Smooth muscle cell (in vitro differentiated cells): ENCODE measurements at regions not wholly inside any gene's neighbourhood (a gene's known extent, or its start where the extent isn't known, plus 50 kb on each side); places are given as distances from the start of the nearest gene placed in this dataset.

Experiments used
- DNase-seq: peaks from one replicate; lab custom pipeline; 2025; ENCODE audit not compliant: unreplicated experiment; lab: John Stamatoyannopoulos, UW
- H2AFZ ChIP-seq: fragments of 200-600 bp; sonication (generic); 2 replicates; pipeline ENCODE4 v1.6.0; 2016; ENCODE audit warnings: antibody characterized with exemption, low read depth, mild to moderate bottlenecking
- H3F3A ChIP-seq: fragments of 200-600 bp; sonication (generic); 2 replicates; pipeline ENCODE4 v1.6.0; 2017; ENCODE audit warnings: antibody characterized with exemption, low read depth
- H3K27ac ChIP-seq: fragments of 200-600 bp; sonication (generic); 2 replicates; pipeline ENCODE4 v1.5.1; 2016; ENCODE audit warnings: low read depth, mild to moderate bottlenecking
- H3K27me3 ChIP-seq: fragments of 200-600 bp; sonication (generic); 2 replicates; pipeline ENCODE4 v1.6.1; 2016; ENCODE audit warnings: low read depth, mild to moderate bottlenecking
- H3K36me3 ChIP-seq: fragments of 200-600 bp; sonication (generic); 2 replicates; pipeline ENCODE4 v1.5.1; 2016; ENCODE audit warnings: low read depth
- H3K4me1 ChIP-seq: fragments of 200-600 bp; sonication (generic); 2 replicates; pipeline ENCODE4 v1.5.1; 2016; ENCODE audit warnings: low read depth
- H3K4me2 ChIP-seq: fragments of 200-600 bp; sonication (generic); 2 replicates; pipeline ENCODE4 v1.6.0; 2016; ENCODE audit warnings: mild to moderate bottlenecking
- H3K4me3 ChIP-seq: fragments of 200-600 bp; sonication (generic); 2 replicates; pipeline ENCODE4 v1.5.1; 2016; ENCODE audit warnings: mild to moderate bottlenecking
- H3K79me2 ChIP-seq: fragments of 200-600 bp; sonication (generic); 2 replicates; pipeline ENCODE4 v1.6.0; 2016; ENCODE audit warnings: low read depth, mild to moderate bottlenecking
- H3K9ac ChIP-seq: fragments of 200-600 bp; sonication (generic); 2 replicates; pipeline ENCODE4 v1.6.0; 2016; ENCODE audit warnings: low read depth
- H3K9me3 ChIP-seq: fragments of 200-600 bp; sonication (generic); replicated peaks from 2 replicates; pipeline ENCODE4 v1.5.1; 2016; ENCODE audit warnings: low read depth
- H4K20me1 ChIP-seq: fragments of 200-600 bp; sonication (generic); 2 replicates; pipeline ENCODE4 v1.6.0; 2016; ENCODE audit warnings: low read depth
- CTCF ChIP-seq: fragments of 200-600 bp; sonication (generic); IDR thresholded peaks from 2 replicates; pipeline ENCODE4 v1.5.1; 2017; ENCODE audit warnings: borderline replicate concordance, mild to moderate bottlenecking, antibody characterized with exemption; ENCODE audit not compliant: insufficient read depth, poor library complexity, severe bottlenecking
- WGBS: methylation state at CpG from one replicate; pipeline ENCODE4 v1.1.7; 2016; ENCODE audit warnings: low lambda C conversion rate; 5-methylcytosine and 5-hydroxymethylcytosine counted together

- H3K27me3 ChIP-seq, result peaks cover 17% of the 10 kb centered on the region
- no peaks in the 10 kb centered on the region for H3K79me2 ChIP-seq
- no peaks in the 10 kb centered on the region for H4K20me1 ChIP-seq
- DNase-seq, result no peak
- no peak overlapping the region for H3K4me3 ChIP-seq
- H3K9me3 ChIP-seq, result no peaks in the 10 kb centered on the region
- H3K4me2 ChIP-seq, result no peak overlapping the region
- no peaks in the 10 kb centered on the region for H3K36me3 ChIP-seq
- no peaks in the 10 kb centered on the region for H3F3A ChIP-seq
- H2AFZ ChIP-seq, result no peak overlapping the region
- no peak overlapping the region for H3K9ac ChIP-seq
- 92% methylated on average over 23 of the region's 23 CpGs for WGBS
- TF ChIP-seq CTCF, result no peak
- H3K27ac ChIP-seq, result no peak overlapping the region
- no peaks in the 10 kb centered on the region for H3K4me1 ChIP-seq
These were observed 116.7 kb downstream of the HMX1 start for GRCh38 chr4:8754634-8755589.

GRCh38 chr4:8748236-8748575 lies 123.4 kb downstream of the HMX1 start:
- no peaks in the 10 kb centered on the region for H3K79me2 ChIP-seq
- no peak overlapping the region for H3K9ac ChIP-seq
- H3F3A ChIP-seq, result no peaks in the 10 kb centered on the region
- H3K4me1 ChIP-seq, result no peaks in the 10 kb centered on the region
- no peaks in the 10 kb centered on the region for H4K20me1 ChIP-seq
- no peaks in the 10 kb centered on the region for H3K9me3 ChIP-seq
- no peak overlapping the region for H3K4me3 ChIP-seq
- no peak for TF ChIP-seq CTCF
- WGBS, result 95% methylated on average over 9 of the region's 9 CpGs
- peaks cover 9% of the 10 kb centered on the region for H3K27me3 ChIP-seq
- no peak overlapping the region for H3K4me2 ChIP-seq
- no peak for DNase-seq
- H3K27ac ChIP-seq, result no peak overlapping the region
- no peaks in the 10 kb centered on the region for H3K36me3 ChIP-seq
- no peak overlapping the region for H2AFZ ChIP-seq

- Histone ChIP-seq H3K79me2 (no peaks in the 10 kb centered on the region), H3K9ac (no peak overlapping the region), H3K36me3 (no peaks in the 10 kb centered on the region), H3K4me3 (no peak overlapping the region), H3K27ac (no peak overlapping the region), H2AFZ (no peak overlapping the region), H3F3A (no peaks in the 10 kb centered on the region), H3K4me1 (no peaks in the 10 kb centered on the region), H3K9me3 (no peaks in the 10 kb centered on the region), H3K4me2 (no peak overlapping the region), H3K27me3 (peaks cover 7% of the 10 kb centered on the region), H4K20me1 (no peaks in the 10 kb centered on the region)
- TF ChIP-seq CTCF, result no peak
- DNase-seq, result no peak
- 83% methylated on average over 37 of the region's 39 CpGs for WGBS
These were observed 124.0 kb downstream of the HMX1 start for GRCh38 chr4:8747467-8748235.
